ENCODE measurements at regions not wholly inside any gene's neighbourhood (a gene's known extent, or its start where the extent isn't known, plus 50 kb on each side); places are given as distances from the start of the nearest gene placed in this dataset.

GRCh38 chr9:73979894-73980264, 517.3 kb upstream of the RORB start:
- no peaks in the 10 kb centered on the region for H3K9me3 Mint-ChIP-seq
- no peak for DNase-seq (ENCODE audit: extremely low spot score, unreplicated experiment)
- no peaks in the 10 kb centered on the region for H3K36me3 Mint-ChIP-seq
- TF ChIP-seq CTCF (conservative IDR thresholded peaks at IDR 0.05): no peak
- H3K27me3 Mint-ChIP-seq: no peaks in the 10 kb centered on the region
- no peak overlapping the region for H3K4me3 Mint-ChIP-seq
- H3K27ac Mint-ChIP-seq: no peak overlapping the region
- no peaks in the 10 kb centered on the region for H3K4me1 Mint-ChIP-seq (ENCODE audit: unreplicated experiment)

DNA sequence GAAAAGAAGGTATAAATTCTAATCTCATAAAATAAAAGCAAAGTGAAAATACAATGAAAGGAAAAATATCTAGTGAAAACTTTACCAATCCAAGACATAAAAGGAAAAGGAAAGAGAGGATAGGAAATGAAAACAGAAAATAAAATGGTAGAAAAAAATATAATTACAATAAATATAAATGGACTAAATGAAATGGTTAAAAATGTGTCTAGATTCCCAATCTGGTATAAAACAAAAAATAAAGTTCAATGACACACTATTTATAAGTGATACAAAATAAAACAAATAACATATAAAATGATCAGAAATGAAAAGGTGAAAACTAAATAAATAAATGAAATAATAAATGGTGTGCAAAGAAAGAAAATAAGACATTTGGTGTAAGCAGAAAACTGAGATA, 516.4 kb upstream of the RORB start:
- Mint-ChIP-seq H3K36me3 (no peaks in the 10 kb centered on the region), H3K27me3 (no peaks in the 10 kb centered on the region), H3K4me3 (no peak overlapping the region), H3K27ac (no peak overlapping the region), H3K4me1 (ENCODE audit: unreplicated experiment) (no peaks in the 10 kb centered on the region), H3K9me3 (no peaks in the 10 kb centered on the region)
- no peak for DNase-seq (ENCODE audit: extremely low spot score, unreplicated experiment)
- TF ChIP-seq CTCF (conservative IDR thresholded peaks at IDR 0.05): no peak

DNA sequence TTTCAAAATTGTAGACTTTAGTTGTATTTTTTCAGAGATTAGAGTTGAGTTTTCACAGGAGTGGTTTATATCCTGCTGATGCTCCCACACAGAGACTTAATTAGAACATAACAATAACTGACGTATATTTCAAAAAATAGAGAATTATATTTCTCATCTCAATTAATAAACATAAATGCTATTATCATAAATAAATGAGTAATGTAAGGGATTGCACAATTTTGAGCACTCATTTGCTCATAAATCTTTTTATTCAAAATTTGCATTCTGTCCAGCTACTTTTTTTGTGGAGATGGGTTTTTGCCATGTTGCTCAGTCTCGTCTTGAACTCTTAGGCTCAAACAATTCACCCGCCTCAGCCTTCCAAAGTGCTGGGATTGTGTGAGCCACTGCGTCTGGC, 515.7 kb upstream of the RORB start:
- no peaks in the 10 kb centered on the region for H3K4me1 Mint-ChIP-seq (ENCODE audit: unreplicated experiment)
- no peak for TF ChIP-seq CTCF (conservative IDR thresholded peaks at IDR 0.05)
- H3K9me3 Mint-ChIP-seq: no peaks in the 10 kb centered on the region
- H3K36me3 Mint-ChIP-seq: no peaks in the 10 kb centered on the region
- no peak overlapping the region for H3K4me3 Mint-ChIP-seq
- H3K27ac Mint-ChIP-seq: no peak overlapping the region
- no peaks in the 10 kb centered on the region for H3K27me3 Mint-ChIP-seq
- DNase-seq (ENCODE audit: extremely low spot score, unreplicated experiment): no peak

DNA sequence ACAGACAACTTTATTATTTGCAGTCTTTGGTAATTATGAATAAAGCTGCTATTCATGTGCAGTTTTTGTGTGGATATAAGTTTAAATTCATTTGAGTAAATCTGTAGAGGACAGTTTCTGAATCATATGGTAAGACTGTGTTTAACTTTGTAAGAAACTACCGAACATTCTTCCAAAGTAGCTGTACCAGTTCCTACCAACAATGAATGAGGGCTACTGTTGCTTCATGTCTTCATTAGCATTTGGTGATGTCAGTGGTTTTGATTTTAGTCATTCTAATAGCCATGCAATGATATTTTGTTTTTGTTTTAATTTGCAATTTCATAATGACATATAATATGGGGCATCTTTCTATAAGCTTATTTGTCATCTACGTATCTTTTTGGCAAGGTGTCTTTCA, 501.3 kb upstream of the RORB start:
- H3K27ac Mint-ChIP-seq: no peak overlapping the region
- TF ChIP-seq CTCF (conservative IDR thresholded peaks at IDR 0.05): no peak
- no peaks in the 10 kb centered on the region for H3K4me1 Mint-ChIP-seq (ENCODE audit: unreplicated experiment)
- DNase-seq (ENCODE audit: extremely low spot score, unreplicated experiment): no peak
- H3K36me3 Mint-ChIP-seq: no peaks in the 10 kb centered on the region
- H3K4me3 Mint-ChIP-seq: no peak overlapping the region
- H3K9me3 Mint-ChIP-seq: no peaks in the 10 kb centered on the region
- no peaks in the 10 kb centered on the region for H3K27me3 Mint-ChIP-seq

DNA sequence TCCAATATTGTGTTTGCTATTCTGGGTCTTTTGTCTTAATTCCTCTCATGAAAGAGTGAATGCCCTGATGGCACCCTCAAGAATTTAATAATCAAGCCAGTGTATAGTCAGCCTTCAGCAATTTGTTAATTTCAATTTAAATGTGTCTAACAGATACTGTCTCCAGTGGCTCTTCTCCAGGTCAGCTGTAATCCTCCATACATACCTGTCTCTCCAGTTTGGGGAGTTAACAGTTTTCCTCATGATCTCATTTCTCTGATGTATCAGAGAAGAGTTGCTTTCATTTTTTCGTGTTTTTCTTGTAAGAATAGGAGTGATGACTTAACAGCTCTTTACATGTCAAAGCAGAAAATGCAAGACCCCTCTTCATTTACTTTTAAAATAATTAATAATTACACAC, 500.3 kb upstream of the RORB start:
- H3K27me3 Mint-ChIP-seq: no peaks in the 10 kb centered on the region

More for the DNA sequence above, 500.3 kb upstream of the RORB start:
- Mint-ChIP-seq H3K36me3 (no peaks in the 10 kb centered on the region), H3K4me3 (no peak overlapping the region), H3K4me1 (ENCODE audit: unreplicated experiment) (no peaks in the 10 kb centered on the region), H3K27ac (no peak overlapping the region), H3K9me3 (no peaks in the 10 kb centered on the region)
- no peak for DNase-seq (ENCODE audit: extremely low spot score, unreplicated experiment)
- TF ChIP-seq CTCF (conservative IDR thresholded peaks at IDR 0.05): no peak

Measured in type B pancreatic cell (in vitro differentiated cells).